ENCODE measurements at regions not wholly inside any gene's neighbourhood (a gene's known extent, or its start where the extent isn't known, plus 50 kb on each side); places are given as distances from the start of the nearest gene placed in this dataset.

- TF ChIP-seq, protein P1, sequence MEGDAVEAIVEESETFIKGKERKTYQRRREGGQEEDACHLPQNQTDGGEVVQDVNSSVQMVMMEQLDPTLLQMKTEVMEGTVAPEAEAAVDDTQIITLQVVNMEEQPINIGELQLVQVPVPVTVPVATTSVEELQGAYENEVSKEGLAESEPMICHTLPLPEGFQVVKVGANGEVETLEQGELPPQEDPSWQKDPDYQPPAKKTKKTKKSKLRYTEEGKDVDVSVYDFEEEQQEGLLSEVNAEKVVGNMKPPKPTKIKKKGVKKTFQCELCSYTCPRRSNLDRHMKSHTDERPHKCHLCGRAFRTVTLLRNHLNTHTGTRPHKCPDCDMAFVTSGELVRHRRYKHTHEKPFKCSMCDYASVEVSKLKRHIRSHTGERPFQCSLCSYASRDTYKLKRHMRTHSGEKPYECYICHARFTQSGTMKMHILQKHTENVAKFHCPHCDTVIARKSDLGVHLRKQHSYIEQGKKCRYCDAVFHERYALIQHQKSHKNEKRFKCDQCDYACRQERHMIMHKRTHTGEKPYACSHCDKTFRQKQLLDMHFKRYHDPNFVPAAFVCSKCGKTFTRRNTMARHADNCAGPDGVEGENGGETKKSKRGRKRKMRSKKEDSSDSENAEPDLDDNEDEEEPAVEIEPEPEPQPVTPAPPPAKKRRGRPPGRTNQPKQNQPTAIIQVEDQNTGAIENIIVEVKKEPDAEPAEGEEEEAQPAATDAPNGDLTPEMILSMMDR (IDR thresholded peaks at IDR 0.05): no peak
- Mint-ChIP-seq H3K36me3 (ENCODE audit: low read depth) (no peaks in the 10 kb centered on the region), H3K27ac (no peak overlapping the region), H3K4me1 (no peaks in the 10 kb centered on the region), H3K9me3 (peaks cover 3% of the 10 kb centered on the region), H3K27me3 (peaks cover 18% of the 10 kb centered on the region), H3K4me3 (no peak overlapping the region)
- no peak for DNase-seq
- ATAC-seq (ENCODE audit: low read depth): no peak
- ChIA-PET CTCF (no interaction called here), POLR2A (no interaction called here)
- intact Hi-C loops (cut with micrococcal nuclease): no loop called here
Observed at GRCh38 chr3:39601241-39601640, 133.8 kb downstream of the MOBP start.

GRCh38 chr3:39605837-39606236, 138.4 kb downstream of the MOBP start:
- Mint-ChIP-seq H3K4me3 (no peak overlapping the region), H3K27ac (no peak overlapping the region), H3K27me3 (peaks cover 14% of the 10 kb centered on the region), H3K36me3 (ENCODE audit: low read depth) (no peaks in the 10 kb centered on the region), H3K9me3 (peaks cover 3% of the 10 kb centered on the region), H3K4me1 (no peaks in the 10 kb centered on the region)
- TF ChIP-seq, protein P1 (IDR thresholded peaks at IDR 0.05): no peak
- intact Hi-C loops (cut with micrococcal nuclease): no loop called here
- CTCF ChIA-PET: no interaction called here
- POLR2A ChIA-PET: no interaction called here
- ATAC-seq (ENCODE audit: low read depth): no peak
- no peak for DNase-seq

GRCh38 chr3:39626198-39626597, 158.7 kb downstream of the MOBP start:
- peaks cover 7% of the 10 kb centered on the region for H3K27me3 Mint-ChIP-seq
- peaks cover 23% of the 10 kb centered on the region for H3K9me3 Mint-ChIP-seq
- TF ChIP-seq, protein P1 (IDR thresholded peaks at IDR 0.05): no peak
- intact Hi-C loops (cut with micrococcal nuclease): no loop called here
- no peaks in the 10 kb centered on the region for H3K36me3 Mint-ChIP-seq (ENCODE audit: low read depth)
- H3K4me1 Mint-ChIP-seq: no peaks in the 10 kb centered on the region
- ChIA-PET CTCF (no interaction called here), POLR2A (no interaction called here)
- H3K4me3 Mint-ChIP-seq: no peak overlapping the region
- no peak for DNase-seq
- no peak for ATAC-seq (ENCODE audit: low read depth)
- H3K27ac Mint-ChIP-seq: no peak overlapping the region

DNA sequence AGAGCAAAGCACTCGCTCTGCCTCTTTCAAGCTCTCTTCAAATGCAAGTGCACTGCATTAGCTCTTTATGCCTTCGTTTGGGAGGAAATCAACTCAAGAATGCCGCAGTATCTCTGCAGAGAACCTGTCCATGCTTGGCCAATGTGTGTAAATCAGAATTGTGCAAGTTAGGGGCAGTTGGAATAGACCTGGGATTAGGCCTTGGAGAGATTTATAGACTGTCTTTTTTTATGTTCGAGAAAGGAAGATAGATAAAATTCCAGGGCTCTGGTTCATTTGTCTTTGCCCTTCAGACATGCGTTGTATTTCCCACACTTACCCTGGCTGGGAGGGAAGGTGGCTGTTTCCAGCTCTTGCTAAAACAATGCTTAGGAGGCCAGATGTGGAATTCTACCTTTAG, 163.7 kb downstream of the MOBP start:
- Mint-ChIP-seq H3K4me1 (no peaks in the 10 kb centered on the region), H3K27me3 (peaks cover 8% of the 10 kb centered on the region), H3K27ac (no peak overlapping the region), H3K4me3 (no peak overlapping the region), H3K36me3 (ENCODE audit: low read depth) (no peaks in the 10 kb centered on the region), H3K9me3 (peaks cover 17% of the 10 kb centered on the region)
- intact Hi-C loops (cut with micrococcal nuclease): no loop called here
- CTCF ChIA-PET: no interaction called here
- DNase-seq: no peak
- no peak for ATAC-seq (ENCODE audit: low read depth)
- TF ChIP-seq, protein P1 (IDR thresholded peaks at IDR 0.05): no peak
- POLR2A ChIA-PET: no interaction called here

DNA sequence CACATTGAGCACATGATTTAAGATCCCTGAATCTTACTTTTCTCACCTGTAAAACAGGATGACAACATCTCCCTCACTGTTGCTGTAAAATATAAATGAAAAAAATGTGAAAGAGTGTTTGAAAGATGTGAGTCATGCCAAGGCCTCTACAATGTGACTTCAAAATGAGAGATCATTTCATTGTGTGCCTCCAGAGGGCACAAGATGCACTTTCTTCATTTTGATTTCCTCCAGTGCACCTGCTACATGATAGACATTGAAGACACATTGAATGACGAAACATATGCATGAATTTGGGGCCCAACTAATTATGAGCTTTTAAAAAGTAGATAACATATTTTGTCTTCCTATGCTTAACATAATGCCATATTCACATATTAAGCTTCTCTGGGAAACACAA, 170.3 kb downstream of the MOBP start:
- ChIA-PET POLR2A (no interaction called here), CTCF (no interaction called here)
- Mint-ChIP-seq H3K9me3 (peaks cover 1% of the 10 kb centered on the region), H3K27me3 (peaks cover 14% of the 10 kb centered on the region), H3K4me1 (no peaks in the 10 kb centered on the region), H3K4me3 (no peak overlapping the region), H3K36me3 (ENCODE audit: low read depth) (no peaks in the 10 kb centered on the region), H3K27ac (no peak overlapping the region)
- ATAC-seq (ENCODE audit: low read depth) (no peak), DNase-seq (no peak)
- intact Hi-C loops (cut with micrococcal nuclease): no loop called here
- TF ChIP-seq, protein P1 (IDR thresholded peaks at IDR 0.05): no peak

Data from activated B cell treated with CpG ODN at 0.5 μM for 24 hours (primary cell).